CD14-positive monocyte (primary cell): ENCODE measurements at regions not wholly inside any gene's neighbourhood (a gene's known extent, or its start where the extent isn't known, plus 50 kb on each side); places are given as distances from the start of the nearest gene placed in this dataset.

ENCODE experiments used
- DNase-seq, 3 donors: peaks; one replicate each; pipeline ENCODE4 v3.0.0-alpha.2; 2011 to 2022
- H2AFZ ChIP-seq: 2 replicates; pipeline ENCODE4 v1.6.0; 2012; ENCODE audit warnings: mild to moderate bottlenecking, low read depth, low read length, inconsistent platforms; ENCODE audit not compliant: insufficient read depth, poor library complexity, severe bottlenecking
- H3K27ac ChIP-seq, 2 donors: 1 replicate in 1 of 2; 2 replicates in 1 of 2; pipeline ENCODE4 v1.5.1; 2012 to 2013; ENCODE audit warnings: low read length in 2 of 2, control low read depth in 1 of 2, inconsistent platforms in 1 of 2, low read depth in 1 of 2, mild to moderate bottlenecking in 1 of 2
- H3K27me3 ChIP-seq, 2 donors: one replicate each; pipeline versions ENCODE4 v1.6.0 to v1.6.1; 2011 to 2013; ENCODE audit warnings: low read length in 2 of 2; ENCODE audit not compliant: control insufficient read depth in 2 of 2, insufficient read depth in 2 of 2
- H3K36me3 ChIP-seq, 2 donors: replicated peaks in 1 of 2; 1 replicate in 1 of 2; 2 replicates in 1 of 2; pipeline versions ENCODE4 v1.5.1 to v1.6.1; 2012 to 2013; ENCODE audit warnings: low read length in 2 of 2, control low read depth in 1 of 2, inconsistent platforms in 1 of 2, mild to moderate bottlenecking in 1 of 2; ENCODE audit not compliant: insufficient read depth in 2 of 2, control insufficient read depth in 1 of 2
- H3K4me1 ChIP-seq, 2 donors: 1 replicate in 1 of 2; 2 replicates in 1 of 2; pipeline versions ENCODE4 v1.5.1 to v1.6.1; 2012 to 2013; ENCODE audit warnings: low read length in 2 of 2, control low read depth in 1 of 2, inconsistent platforms in 1 of 2, mild to moderate bottlenecking in 1 of 2, moderate library complexity in 1 of 2; ENCODE audit not compliant: insufficient read depth in 2 of 2, control insufficient read depth in 1 of 2
- H3K4me2 ChIP-seq: replicated peaks from 2 replicates; pipeline ENCODE3; 2012; ENCODE audit warnings: low read length, moderate library complexity, mild to moderate bottlenecking; ENCODE audit not compliant: poor library complexity, severe bottlenecking; ENCODE audit errors: extremely low read depth
- H3K4me3 ChIP-seq, 3 experiments: fragments of 200-600 bp in 1 of 3; sonication (generic) in 1 of 3; replicated peaks in 1 of 3; 1 replicate in 2 of 3; 2 replicates in 1 of 3; pipeline ENCODE4 v1.5.1; 2011 to 2013; ENCODE audit warnings: low read length in 3 of 3, mild to moderate bottlenecking in 3 of 3, control low read depth in 2 of 3, low read depth in 2 of 3, inconsistent platforms in 1 of 3, moderate library complexity in 1 of 3
- H3K79me2 ChIP-seq: 2 replicates; pipeline ENCODE4 v1.6.0; 2012; ENCODE audit warnings: mild to moderate bottlenecking, control low read depth, inconsistent platforms, low read length, moderate library complexity; ENCODE audit not compliant: insufficient read depth
- H3K9ac ChIP-seq: 2 replicates; pipeline ENCODE4 v1.6.0; 2017; ENCODE audit warnings: low read length, mild to moderate bottlenecking; ENCODE audit not compliant: insufficient read depth, poor library complexity, severe bottlenecking
- H3K9me3 ChIP-seq, 2 donors: replicated peaks in 1 of 2; 1 replicate in 1 of 2; 2 replicates in 1 of 2; pipeline versions ENCODE4 v1.5.1 to v1.6.1; 2012 to 2013; ENCODE audit warnings: low read length in 2 of 2, control low read depth in 1 of 2; ENCODE audit not compliant: control insufficient read depth in 1 of 2, insufficient read depth in 1 of 2
- H4K20me1 ChIP-seq: 2 replicates; pipeline ENCODE4 v1.6.0; 2012; ENCODE audit warnings: mild to moderate bottlenecking, low read length, control low read depth, moderate library complexity; ENCODE audit not compliant: insufficient read depth
- H3K27ac Mint-ChIP-seq, 7 donors: one replicate each; pipeline ENCODE4 v1.8.0; 2020; ENCODE audit warnings: mild to moderate bottlenecking in 7 of 7, mixed read lengths in 7 of 7, moderate library complexity in 6 of 7, inconsistent platforms in 2 of 7
- H3K27me3 Mint-ChIP-seq, 3 donors: one replicate each; pipeline ENCODE4 v1.8.0; 2021 to 2022; ENCODE audit warnings: low read depth in 3 of 3, mild to moderate bottlenecking in 3 of 3, mixed read lengths in 3 of 3, moderate library complexity in 3 of 3, inconsistent platforms in 1 of 3
- H3K36me3 Mint-ChIP-seq, 2 donors: one replicate each; pipeline ENCODE4 v1.8.0; 2020; ENCODE audit warnings: mixed read lengths in 2 of 2, inconsistent platforms in 1 of 2, mild to moderate bottlenecking in 1 of 2
- H3K4me1 Mint-ChIP-seq: one replicate; pipeline ENCODE4 v1.8.0; 2020; ENCODE audit warnings: mild to moderate bottlenecking, mixed read lengths
- H3K4me3 Mint-ChIP-seq, 2 donors: one replicate each; pipeline ENCODE4 v1.8.0; 2020; ENCODE audit warnings: mild to moderate bottlenecking in 2 of 2, mixed read lengths in 2 of 2, moderate library complexity in 1 of 2
- H3K9me3 Mint-ChIP-seq, 7 donors: one replicate each; pipeline ENCODE4 v1.8.0; 2020 to 2022; ENCODE audit warnings: mixed read lengths in 7 of 7, mild to moderate bottlenecking in 6 of 7, moderate library complexity in 6 of 7, inconsistent platforms in 2 of 7
- WGBS: methylation state at CpG from one replicate; pipeline ENCODE4 v1.1.5; 2013; ENCODE audit warnings: missing lambda C conversion rate; ENCODE audit not compliant: insufficient coverage; 5-methylcytosine and 5-hydroxymethylcytosine counted together
- intact Hi-C, 2 donors: fragments of 100-400 bp; cut with micrococcal nuclease; formaldehyde crosslinking; loops; one replicate each; pipeline versions ENCODE4 v1.15.0 to v1.15.1; 2023
- TF ChIP-seq, protein P1 (sequence below): fragments of 200-600 bp; IDR thresholded peaks from one replicate; pipeline ENCODE4 v1.8.0; 2022; ENCODE audit warnings: antibody characterized with exemption, mild to moderate bottlenecking

DNA sequence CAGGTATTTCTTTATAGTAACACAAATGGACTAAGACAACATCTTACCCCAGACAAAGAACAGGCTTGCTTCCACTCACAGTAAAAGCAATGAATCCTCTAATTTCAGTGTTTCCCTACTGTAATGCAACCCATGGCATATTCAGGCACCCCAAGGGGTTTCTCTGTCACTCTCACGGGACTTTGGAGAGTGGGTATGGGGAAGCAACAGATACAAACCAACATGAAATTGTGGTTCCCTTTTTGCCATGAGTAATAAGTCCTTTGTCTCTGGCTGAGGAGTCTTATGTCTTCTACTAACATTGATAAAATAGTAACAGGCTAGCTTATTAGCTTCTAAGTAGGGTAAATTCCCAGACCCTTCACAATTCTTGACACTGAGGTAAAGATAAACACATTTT is 51.4 kb upstream of the AOAH start:
- DNase-seq: peak; percentile 86 to 96 (median 94)
- H3K4me2 ChIP-seq: peak overlapping the region; percentile 27
- Mint-ChIP-seq H3K9me3 (peaks cover 0 to 3% (median 0%) of the 10 kb centered on the region in 7 donors), H3K36me3 (peaks cover 4 to 12% of the 10 kb centered on the region in 2 donors), H3K4me3 (peak overlapping the region in 1 of 2 donors; percentile 65), H3K27ac (peak overlapping the region; percentile 91 to 97 (median 95)), H3K4me1 (peaks cover 57% of the 10 kb centered on the region), H3K27me3 (peaks cover 0 to 2% (median 1%) of the 10 kb centered on the region in 3 donors)
- no peaks in the 10 kb centered on the region for H3K27me3 ChIP-seq
- H3K4me3 ChIP-seq: peak overlapping the region in 1 of 3 experiments; percentile 42
- H3K79me2 ChIP-seq: no peaks in the 10 kb centered on the region
- H3K27ac ChIP-seq: peak overlapping the region; percentile 83 to 90
- peak overlapping the region; percentile 44 for H3K9ac ChIP-seq
- H3K4me1 ChIP-seq: peaks cover 47 to 59% of the 10 kb centered on the region in 2 donors
- H3K36me3 ChIP-seq: no peaks in the 10 kb centered on the region
- TF ChIP-seq, protein P1, sequence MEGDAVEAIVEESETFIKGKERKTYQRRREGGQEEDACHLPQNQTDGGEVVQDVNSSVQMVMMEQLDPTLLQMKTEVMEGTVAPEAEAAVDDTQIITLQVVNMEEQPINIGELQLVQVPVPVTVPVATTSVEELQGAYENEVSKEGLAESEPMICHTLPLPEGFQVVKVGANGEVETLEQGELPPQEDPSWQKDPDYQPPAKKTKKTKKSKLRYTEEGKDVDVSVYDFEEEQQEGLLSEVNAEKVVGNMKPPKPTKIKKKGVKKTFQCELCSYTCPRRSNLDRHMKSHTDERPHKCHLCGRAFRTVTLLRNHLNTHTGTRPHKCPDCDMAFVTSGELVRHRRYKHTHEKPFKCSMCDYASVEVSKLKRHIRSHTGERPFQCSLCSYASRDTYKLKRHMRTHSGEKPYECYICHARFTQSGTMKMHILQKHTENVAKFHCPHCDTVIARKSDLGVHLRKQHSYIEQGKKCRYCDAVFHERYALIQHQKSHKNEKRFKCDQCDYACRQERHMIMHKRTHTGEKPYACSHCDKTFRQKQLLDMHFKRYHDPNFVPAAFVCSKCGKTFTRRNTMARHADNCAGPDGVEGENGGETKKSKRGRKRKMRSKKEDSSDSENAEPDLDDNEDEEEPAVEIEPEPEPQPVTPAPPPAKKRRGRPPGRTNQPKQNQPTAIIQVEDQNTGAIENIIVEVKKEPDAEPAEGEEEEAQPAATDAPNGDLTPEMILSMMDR: no peak
- no peak overlapping the region for H2AFZ ChIP-seq
- H3K9me3 ChIP-seq: no peaks in the 10 kb centered on the region
- WGBS: no CpG with 5 or more reads among the region's 1 CpG
- intact Hi-C loops: loop anchor here (5.0 kb wide), 1 partner anchor 38 kb away; no protein-coding TSS in a partner anchor
- no peaks in the 10 kb centered on the region for H4K20me1 ChIP-seq

DNA sequence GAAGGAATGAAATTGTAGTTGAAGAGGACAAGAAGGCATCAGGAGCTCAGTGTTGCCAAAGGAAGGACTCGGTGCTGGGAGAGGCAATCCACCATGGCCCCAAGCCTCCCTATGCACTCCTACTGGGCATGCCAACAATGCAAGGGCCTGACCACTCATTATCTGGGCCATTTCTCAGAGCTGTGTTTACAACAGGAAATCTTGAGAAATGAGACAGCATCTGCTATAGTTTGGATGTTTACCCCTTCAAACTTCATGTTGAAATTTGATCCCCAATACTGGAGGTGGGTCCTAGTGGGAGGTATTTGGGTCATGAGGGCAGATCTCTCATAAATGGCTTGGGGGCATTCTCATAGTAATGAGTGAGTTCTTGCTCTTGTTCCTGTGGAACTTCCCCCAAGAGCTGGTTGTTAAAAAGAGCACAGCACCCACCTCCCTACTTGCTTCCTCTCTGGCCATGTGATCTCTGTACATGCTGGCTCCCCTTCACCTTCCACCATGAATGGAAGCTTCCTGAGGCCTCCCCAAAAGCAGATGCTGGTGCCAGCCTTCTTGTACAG is 50.8 kb upstream of the AOAH start:
- Mint-ChIP-seq H3K4me3 (peak overlapping the region in 1 of 2 donors; percentile 65), H3K4me1 (peaks cover 52% of the 10 kb centered on the region), H3K27ac (peak overlapping the region; percentile 91 to 97 (median 95)), H3K36me3 (peaks cover 4 to 12% of the 10 kb centered on the region in 2 donors), H3K9me3 (peaks cover 0 to 2% (median 0%) of the 10 kb centered on the region in 7 donors), H3K27me3 (peaks cover 0 to 2% (median 1%) of the 10 kb centered on the region in 3 donors)
- WGBS: no CpG with 5 or more reads among the region's 1 CpG
- Histone ChIP-seq H3K9me3 (no peaks in the 10 kb centered on the region), H3K9ac (peak overlapping the region; percentile 44), H3K4me1 (peaks cover 43 to 53% of the 10 kb centered on the region in 2 donors), H3K27me3 (no peaks in the 10 kb centered on the region), H3K4me2 (peak overlapping the region; percentile 27), H3K27ac (peak overlapping the region; percentile 83 to 90), H3K36me3 (no peaks in the 10 kb centered on the region), H3K4me3 (peak overlapping the region in 1 of 3 experiments; percentile 29), H2AFZ (no peak overlapping the region), H3K79me2 (no peaks in the 10 kb centered on the region), H4K20me1 (no peaks in the 10 kb centered on the region)
- DNase-seq: peak; percentile 51 to 88 (median 66)
- intact Hi-C loops: loop anchor here (5.0 kb wide), 1 partner anchor 38 kb away; no protein-coding TSS in a partner anchor
- TF ChIP-seq, protein P1: no peak
